Ishikawa (cell line): ENCODE measurements at regions not wholly inside any gene's neighbourhood (a gene's known extent, or its start where the extent isn't known, plus 50 kb on each side); places are given as distances from the start of the nearest gene placed in this dataset.

Source experiments
- CEBPB ChIP-seq: IDR thresholded peaks from 2 replicates; pipeline ENCODE4 v1.6.1; 2012
- EP300 ChIP-seq: IDR thresholded peaks from 2 replicates; pipeline ENCODE4 v1.6.1; 2012; ENCODE audit warnings: borderline replicate concordance
- FOXM1 ChIP-seq: IDR thresholded peaks from 2 replicates; pipeline ENCODE4 v1.6.1; 2012; ENCODE audit warnings: low read depth, borderline replicate concordance
- MAX ChIP-seq: IDR thresholded peaks from 2 replicates; pipeline ENCODE4 v1.6.1; 2012
- NFIC ChIP-seq: IDR thresholded peaks from 2 replicates; pipeline ENCODE4 v1.6.1; 2012
- REST ChIP-seq: IDR thresholded peaks from 2 replicates; pipeline ENCODE4 v1.6.1; 2012; ENCODE audit warnings: low read depth, mild to moderate bottlenecking
- TCF12 ChIP-seq: IDR thresholded peaks from 2 replicates; pipeline ENCODE4 v1.6.1; 2012; ENCODE audit warnings: low read depth
- YY1 ChIP-seq: IDR thresholded peaks from 2 replicates; pipeline ENCODE4 v1.6.1; 2012; ENCODE audit warnings: low read depth

- no peak for TF ChIP-seq TCF12
- TF ChIP-seq YY1 = no peak
- no peak for TF ChIP-seq CEBPB
- TF ChIP-seq REST = no peak
- TF ChIP-seq MAX = no peak
- no peak for TF ChIP-seq FOXM1
- TF ChIP-seq EP300 = no peak
- no peak for TF ChIP-seq NFIC
These were observed 213.8 kb downstream of the DUSP10 start for GRCh38 chr1:221527886-221528624.
